Natural killer cell (primary cell): ENCODE measurements at regions not wholly inside any gene's neighbourhood (a gene's known extent, or its start where the extent isn't known, plus 50 kb on each side); places are given as distances from the start of the nearest gene placed in this dataset.
"Not testable (repeated sequence)": the region's sequence is repeated elsewhere in the genome, so short reads cannot be mapped to it uniquely, and the experiment has no call there.

Source experiments
- ATAC-seq, 3 donors: fragments of 150-1000 bp in 2 of 3; fragments of 200-7000 bp in 1 of 3; cut with Tn5 transposase; 1 replicate in 1 of 3; 2 replicates in 2 of 3; pipeline ENCODE4 v1.10.0; 2021; ENCODE audit warnings: mild to moderate bottlenecking in 2 of 3, moderate library complexity in 2 of 3
- DNase-seq, 2 donors: peaks; one replicate each; pipeline versions ENCODE4 v3.0.0 to v3.0.0-alpha.2; 2013 to 2021; ENCODE audit warnings: mixed read lengths in 1 of 2
- H3K27ac ChIP-seq: one replicate; pipeline ENCODE4 v1.5.1; 2013; ENCODE audit warnings: mild to moderate bottlenecking, low read length
- H3K27me3 ChIP-seq: one replicate; pipeline ENCODE4 v1.6.1; 2013; ENCODE audit warnings: low read length; ENCODE audit not compliant: control insufficient read depth, insufficient read depth
- H3K36me3 ChIP-seq: one replicate; pipeline ENCODE4 v1.6.1; 2013; ENCODE audit warnings: low read length; ENCODE audit not compliant: control insufficient read depth, insufficient read depth
- H3K4me1 ChIP-seq: one replicate; pipeline ENCODE4 v1.6.1; 2013; ENCODE audit warnings: low read length; ENCODE audit not compliant: control insufficient read depth, insufficient read depth
- H3K4me3 ChIP-seq: one replicate; pipeline ENCODE4 v1.5.1; 2013; ENCODE audit warnings: low read length
- H3K9me3 ChIP-seq: one replicate; pipeline ENCODE4 v1.6.1; 2013; ENCODE audit warnings: low read length; ENCODE audit not compliant: control insufficient read depth, insufficient read depth
- H3K27ac Mint-ChIP-seq, 2 donors: one replicate each; pipeline ENCODE4 v1.8.0; 2022; ENCODE audit warnings: mild to moderate bottlenecking in 2 of 2, mixed read lengths in 2 of 2, moderate library complexity in 1 of 2
- H3K27me3 Mint-ChIP-seq, 2 donors: one replicate each; pipeline ENCODE4 v1.8.0; 2022; ENCODE audit warnings: low read depth in 2 of 2, mixed read lengths in 2 of 2
- H3K36me3 Mint-ChIP-seq: one replicate; pipeline ENCODE4 v1.8.0; 2022; ENCODE audit warnings: mixed read lengths
- H3K4me1 Mint-ChIP-seq, 2 donors: one replicate each; pipeline ENCODE4 v1.8.0; 2022; ENCODE audit warnings: mixed read lengths in 2 of 2
- H3K4me3 Mint-ChIP-seq: one replicate; pipeline ENCODE4 v1.8.0; 2022; ENCODE audit warnings: mild to moderate bottlenecking, moderate library complexity, mixed read lengths
- H3K9me3 Mint-ChIP-seq, 2 donors: one replicate each; pipeline ENCODE4 v1.8.0; 2022; ENCODE audit warnings: mixed read lengths in 2 of 2
- CTCF ChIP-seq: fragments of 200-600 bp; IDR thresholded peaks from one replicate; pipeline ENCODE4 v1.8.0; 2022; ENCODE audit warnings: antibody characterized with exemption
- WGBS: methylation state at CpG from one replicate; pipeline ENCODE4 v1.1.7; 2013; ENCODE audit warnings: missing lambda C conversion rate; ENCODE audit not compliant: insufficient coverage; 5-methylcytosine and 5-hydroxymethylcytosine counted together
- intact Hi-C: fragments of 100-400 bp; cut with micrococcal nuclease; formaldehyde crosslinking; loops from one replicate; pipeline ENCODE4 v1.14.2; 2022

DNA sequence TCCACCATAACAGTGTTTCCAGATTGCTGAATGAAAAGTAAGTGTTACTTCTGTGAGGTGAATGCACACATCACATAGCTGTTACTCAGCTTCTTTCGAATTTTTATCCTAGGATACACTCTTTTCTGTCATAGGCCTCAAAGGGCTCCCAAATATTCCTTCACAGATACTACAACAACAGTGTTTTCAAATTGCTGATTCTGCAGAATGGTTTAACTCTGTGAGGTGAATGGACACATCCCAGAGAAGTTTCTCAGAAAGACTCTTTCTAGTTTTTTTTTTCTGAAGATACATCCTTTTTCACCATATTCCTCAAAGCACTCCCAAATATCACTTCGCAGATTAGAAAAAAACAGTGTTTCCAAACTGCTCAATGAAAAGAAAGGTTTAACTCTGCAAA, 221.1 kb downstream of the OR4A5 start:
- peaks cover 9 to 17% of the 10 kb centered on the region in 2 donors for H3K9me3 Mint-ChIP-seq
- Histone ChIP-seq H3K27ac (no peak overlapping the region), H3K4me1 (no peaks in the 10 kb centered on the region), H3K9me3 (peaks cover 8% of the 10 kb centered on the region), H3K36me3 (no peaks in the 10 kb centered on the region), H3K27me3 (no peaks in the 10 kb centered on the region), H3K4me3 (no peak overlapping the region)
- H3K4me3 Mint-ChIP-seq: no peak overlapping the region
- no peaks in the 10 kb centered on the region for H3K27me3 Mint-ChIP-seq
- ATAC-seq (no peak), DNase-seq (no peak)
- no peak overlapping the region for H3K27ac Mint-ChIP-seq
- TF ChIP-seq CTCF: no peak
- peaks cover 68% of the 10 kb centered on the region for H3K36me3 Mint-ChIP-seq
- 71% methylated on average over 2 of the region's 2 CpGs for WGBS
- intact Hi-C loops: no loop called here
- H3K4me1 Mint-ChIP-seq: no peaks in the 10 kb centered on the region

- ATAC-seq: no peak
- no peak for DNase-seq
- Histone ChIP-seq H3K9me3 (peaks cover 11% of the 10 kb centered on the region), H3K4me1 (no peaks in the 10 kb centered on the region), H3K36me3 (no peaks in the 10 kb centered on the region), H3K27ac (no peak overlapping the region), H3K4me3 (no peak overlapping the region), H3K27me3 (no peaks in the 10 kb centered on the region)
- no peaks in the 10 kb centered on the region for H3K4me1 Mint-ChIP-seq
- peaks cover 82% of the 10 kb centered on the region for H3K36me3 Mint-ChIP-seq
- peaks cover 16 to 40% of the 10 kb centered on the region in 2 donors for H3K9me3 Mint-ChIP-seq
- TF ChIP-seq CTCF: no peak
- no peak overlapping the region for H3K4me3 Mint-ChIP-seq
- intact Hi-C loops: no loop called here
- no peaks in the 10 kb centered on the region for H3K27me3 Mint-ChIP-seq
- WGBS: 27% methylated on average over 2 of the region's 2 CpGs
- H3K27ac Mint-ChIP-seq: no peak overlapping the region
Measured at GRCh38 chr11:54930930-54931329, 224.3 kb downstream of the OR4A5 start.

DNA sequence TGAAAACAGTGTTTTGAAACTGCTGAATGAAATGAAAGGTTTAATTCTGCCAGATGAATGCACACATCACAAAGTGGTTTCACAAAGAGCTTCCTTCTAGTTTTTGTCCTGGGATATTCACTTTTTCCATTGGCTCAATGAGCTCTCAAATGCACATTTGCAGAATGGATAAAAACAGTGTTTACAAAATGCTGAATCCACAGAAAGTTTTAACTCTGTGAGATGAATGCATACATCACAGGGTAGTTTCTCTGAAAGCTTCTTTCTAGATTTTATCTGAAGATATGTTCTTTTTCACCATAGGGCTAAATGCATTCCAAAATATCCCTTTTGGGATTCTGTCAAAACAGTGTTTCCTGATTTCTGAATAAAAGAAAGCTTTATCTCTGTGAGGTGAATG, 237.6 kb downstream of the OR4A5 start:
- TF ChIP-seq CTCF: no peak
- no peaks in the 10 kb centered on the region for H3K27me3 Mint-ChIP-seq
- intact Hi-C loops: no loop called here
- Histone ChIP-seq H3K36me3 (no peaks in the 10 kb centered on the region), H3K4me3 (no peak overlapping the region), H3K27me3 (no peaks in the 10 kb centered on the region), H3K4me1 (no peaks in the 10 kb centered on the region), H3K27ac (no peak overlapping the region), H3K9me3 (peaks cover 10% of the 10 kb centered on the region)
- peaks cover 12% of the 10 kb centered on the region for H3K36me3 Mint-ChIP-seq
- no peak for DNase-seq
- no peak for ATAC-seq
- H3K9me3 Mint-ChIP-seq: peaks cover 6 to 17% of the 10 kb centered on the region in 2 donors
- no peak overlapping the region for H3K27ac Mint-ChIP-seq
- H3K4me3 Mint-ChIP-seq: no peak overlapping the region
- H3K4me1 Mint-ChIP-seq: no peaks in the 10 kb centered on the region

GRCh38 chr11:54946424-54946823, 239.8 kb downstream of the OR4A5 start:
- Mint-ChIP-seq H3K4me3 (no peak overlapping the region), H3K9me3 (peaks cover 8 to 23% of the 10 kb centered on the region in 2 donors), H3K4me1 (no peaks in the 10 kb centered on the region), H3K27ac (no peak overlapping the region), H3K36me3 (peaks cover 12% of the 10 kb centered on the region), H3K27me3 (no peaks in the 10 kb centered on the region)
- no peak overlapping the region for H3K4me3 ChIP-seq
- H3K27me3 ChIP-seq: no peaks in the 10 kb centered on the region
- H3K9me3 ChIP-seq: peaks cover 7% of the 10 kb centered on the region
- no peaks in the 10 kb centered on the region for H3K4me1 ChIP-seq
- DNase-seq: no peak
- 57% methylated on average over 1 of the region's 1 CpG for WGBS
- intact Hi-C loops: no loop called here
- no peak for ATAC-seq
- no peaks in the 10 kb centered on the region for H3K36me3 ChIP-seq
- no peak overlapping the region for H3K27ac ChIP-seq
- TF ChIP-seq CTCF: no peak

DNA sequence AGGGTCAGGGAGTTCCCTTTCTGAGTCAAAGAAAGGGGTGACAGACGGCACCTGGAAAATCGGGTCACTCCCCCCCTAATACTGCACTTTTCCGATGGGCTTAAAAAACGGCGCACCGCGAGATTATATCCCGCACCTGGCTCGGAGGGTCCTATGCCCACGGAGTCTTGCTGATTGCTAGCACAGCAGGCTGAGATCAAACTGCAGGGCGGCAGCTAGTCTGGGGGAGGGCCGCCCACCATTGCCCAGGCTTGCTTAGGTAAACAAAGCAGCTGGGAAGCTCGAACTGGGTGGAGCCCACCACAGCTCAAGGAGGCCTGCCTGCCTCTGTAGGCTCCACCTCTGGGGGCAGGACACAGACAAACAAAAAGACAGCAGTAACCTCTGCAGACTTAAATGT, 240.5 kb downstream of the OR4A5 start:
- H3K27me3 Mint-ChIP-seq, ATAC-seq, H3K36me3 ChIP-seq, H3K4me1 ChIP-seq, H3K27ac Mint-ChIP-seq, H3K27ac ChIP-seq, intact Hi-C loops, H3K4me3 Mint-ChIP-seq, H3K27me3 ChIP-seq, H3K9me3 ChIP-seq, DNase-seq, H3K4me1 Mint-ChIP-seq, H3K4me3 ChIP-seq: not testable (repeated sequence)
- Mint-ChIP-seq H3K9me3 (peaks cover 8 to 23% of the 10 kb centered on the region in 2 donors), H3K36me3 (peaks cover 12% of the 10 kb centered on the region)
- 92% methylated on average over 11 of the region's 13 CpGs for WGBS
